ENCODE measurements at regions not wholly inside any gene's neighbourhood (a gene's known extent, or its start where the extent isn't known, plus 50 kb on each side); places are given as distances from the start of the nearest gene placed in this dataset.
"Not testable (repeated sequence)": the region's sequence is repeated elsewhere in the genome, so short reads cannot be mapped to it uniquely, and the experiment has no call there.

DNA sequence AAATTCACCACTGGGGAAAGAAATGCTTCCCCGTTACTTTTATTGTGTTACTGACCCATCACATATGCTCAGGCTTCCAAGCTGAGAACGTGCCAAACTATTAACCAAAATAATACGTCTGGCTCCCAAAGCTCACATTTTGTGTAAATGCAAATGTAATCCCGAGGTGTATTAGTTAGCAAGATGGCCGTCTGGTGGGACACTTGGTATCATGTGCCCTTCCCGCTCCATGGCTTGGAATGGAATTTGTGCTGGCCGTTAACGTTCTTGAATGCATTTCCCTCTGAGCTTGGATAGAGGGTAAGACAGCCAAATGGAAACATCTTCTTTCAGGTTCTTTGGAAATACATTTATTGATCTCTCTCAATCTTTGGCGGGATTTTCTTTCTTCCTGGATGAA is 105.0 kb downstream of the MFAP3L start (continued):
- no peak for TF ChIP-seq NANOG (IDR thresholded peaks at IDR 0.05; ENCODE audit: insufficient read depth, low read depth, low read length, poor library complexity, severe bottlenecking)
- TF ChIP-seq, protein P1, sequence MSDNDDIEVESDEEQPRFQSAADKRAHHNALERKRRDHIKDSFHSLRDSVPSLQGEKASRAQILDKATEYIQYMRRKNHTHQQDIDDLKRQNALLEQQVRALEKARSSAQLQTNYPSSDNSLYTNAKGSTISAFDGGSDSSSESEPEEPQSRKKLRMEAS (IDR thresholded peaks at IDR 0.05): peak; percentile 60
- peak; percentile 54; the same call in 1 of the 2 replicates for TF ChIP-seq YY1 (IDR thresholded peaks at IDR 0.05; ENCODE audit: low read depth, low read length)
- TF ChIP-seq BCL11A (IDR thresholded peaks at IDR 0.05; ENCODE audit: low read depth in 2 of 2, low read length in 2 of 2): no peak
- TF ChIP-seq EZH2 (IDR thresholded peaks at IDR 0.05; ENCODE audit: low read depth, low read length, severe bottlenecking): no peak
- TF ChIP-seq CTBP2 (IDR thresholded peaks at IDR 0.05; ENCODE audit: borderline replicate concordance, insufficient read depth, insufficient read length, low read length): no peak
- no peak for TF ChIP-seq SIN3A (conservative IDR thresholded peaks at IDR 0.05 in 1 of 2, IDR thresholded peaks at IDR 0.05 in 1 of 2; ENCODE audit: low read depth in 1 of 2, low read length in 2 of 2)
- TF ChIP-seq ZNF274 (IDR thresholded peaks at IDR 0.05; ENCODE audit: borderline replicate concordance, extremely low read depth, low read length): no peak

DNA sequence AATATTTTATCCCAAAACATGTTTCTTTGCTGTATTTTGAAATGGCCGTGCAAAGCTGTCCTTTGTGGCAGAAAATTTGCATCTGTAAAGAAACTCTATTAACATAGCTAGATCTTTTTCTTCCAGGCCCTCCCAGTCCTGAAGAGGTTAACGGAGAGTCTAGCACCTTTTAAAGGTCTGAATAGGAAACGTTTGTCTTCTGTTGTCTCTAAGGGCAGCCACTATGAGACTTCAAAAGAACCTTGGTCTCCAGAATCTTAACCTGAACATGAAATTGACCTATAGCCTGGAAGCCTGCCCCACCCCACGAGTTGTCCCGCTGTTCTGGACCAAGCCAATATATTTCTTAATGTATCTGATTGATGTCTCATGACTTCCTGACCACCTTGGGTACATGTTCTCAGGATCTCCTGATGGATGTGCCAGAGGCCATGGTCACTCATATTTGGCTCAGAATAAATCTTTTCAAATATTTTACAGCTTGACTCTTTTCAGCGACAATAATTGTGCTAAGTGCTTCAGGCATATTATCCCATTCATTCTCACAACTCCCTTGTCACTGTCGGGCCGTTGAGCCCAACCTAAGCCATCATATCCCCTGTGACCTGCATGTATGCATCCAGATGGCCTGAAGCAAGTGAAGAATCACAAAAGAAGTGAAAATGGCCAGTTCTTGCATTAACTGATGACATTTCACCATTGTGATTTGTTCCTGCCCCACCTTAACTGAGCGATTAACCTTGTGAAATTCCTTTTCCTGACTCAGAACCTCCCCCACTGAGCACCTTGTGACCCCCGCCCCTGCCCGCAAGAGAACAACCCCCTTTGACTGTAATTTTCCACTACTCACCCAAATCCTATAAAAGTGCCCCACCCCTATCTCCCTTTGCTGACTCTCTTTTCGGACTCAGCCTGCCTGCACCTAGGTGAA is 106.7 kb downstream of the MFAP3L start:
- peak overlapping the region; percentile 94; the same call in 1 of the 2 replicates for H2BK20ac ChIP-seq (ENCODE audit: low read length)
- not testable (repeated sequence) for H4K20me1 ChIP-seq (replicated peaks in 1 of 2; ENCODE audit: control insufficient read depth in 1 of 2, insufficient read depth in 2 of 2, low read length in 2 of 2); H3K36me3 ChIP-seq (ENCODE audit: control insufficient read depth in 2 of 4, insufficient read depth in 4 of 4, low read length in 3 of 4); H4K5ac ChIP-seq (ENCODE audit: insufficient read length, low read depth, low read length); H2BK15ac ChIP-seq (ENCODE audit: low read length); H3K23ac ChIP-seq (ENCODE audit: insufficient read length); H3K23me2 ChIP-seq (ENCODE audit: low read depth, low read length); H3K27me3 ChIP-seq (replicated peaks in 1 of 4; ENCODE audit: control insufficient read depth in 3 of 4, extremely low read depth in 1 of 4, insufficient read depth in 3 of 4, low read length in 3 of 4); H4K8ac ChIP-seq (ENCODE audit: extremely low read depth, insufficient read depth, low read length); H3K79me1 ChIP-seq (ENCODE audit: low read depth, low read length); H3K79me2 ChIP-seq (ENCODE audit: control insufficient read depth in 1 of 2, insufficient read depth in 2 of 2, low read length in 2 of 2); H3K9ac ChIP-seq (replicated peaks in 1 of 4; ENCODE audit: extremely low read depth in 1 of 4, low read depth in 3 of 4, low read length in 3 of 4); FAIRE-seq; H2AFZ ChIP-seq (ENCODE audit: low read length); H3K9me3 ChIP-seq (ENCODE audit: insufficient read depth in 2 of 2, low read depth in 1 of 2, low read length in 1 of 2); H2BK12ac ChIP-seq (ENCODE audit: low read depth, low read length); H3K14ac ChIP-seq (ENCODE audit: insufficient read length); H3K4me1 ChIP-seq (replicated peaks in 1 of 4; ENCODE audit: control insufficient read depth in 3 of 4, insufficient read depth in 4 of 4, low read length in 3 of 4)
- H3K4ac ChIP-seq (replicated peaks; ENCODE audit: insufficient read length, low read depth, low read length): peak overlapping the region; percentile 84
- WGBS, 2 experiments (ENCODE audit: extremely low coverage in 1 of 2, insufficient coverage in 1 of 2, insufficient read length in 1 of 2, insufficient replicate concordance in 2 of 2, low coverage in 1 of 2, low lambda C conversion rate in 2 of 2, missing lambda C conversion rate in 1 of 2): 61% methylated on average over 11 of the region's 12 CpGs; no CpG with 5 or more reads in 1 of the 2 experiments
- H3K18ac ChIP-seq (ENCODE audit: extremely low read depth, low read length): peak overlapping the region; percentile 64; the same call in 1 of the 2 replicates
- ChIA-PET POLR2A (ENCODE audit: partially characterized antibody) (interaction anchor here (0.6 to 1.3 kb wide), 2 partner anchors 16 to 120 kb away, joined by 3 to 4 read pairs; no protein-coding TSS in a partner anchor), CTCF (ENCODE audit: partially characterized antibody) (interaction anchor here (1.3 kb wide), 1 partner anchor 21 kb away, joined by 4 read pairs; no protein-coding TSS in a partner anchor)
- H3K27ac ChIP-seq (ENCODE audit: low read depth, low read length): peak overlapping the region; percentile 42; the same call in 1 of the 2 replicates
- DNase-seq (ENCODE audit: low read depth in 1 of 2, low spot score in 2 of 2): peak in 1 of 2 experiments; percentile 52
- H3K4me3 ChIP-seq (ENCODE audit: extremely low read depth in 1 of 4, insufficient read depth in 2 of 4, low read depth in 3 of 4, low read length in 4 of 4): peak overlapping the region in 1 of 4 experiments; percentile 27; a peak in 1 of 8 replicates
- peak overlapping the region; percentile 94 for H2BK120ac ChIP-seq (replicated peaks; ENCODE audit: low read depth, low read length)
- peak overlapping the region; percentile 24 to 61; a peak in 3 of 4 replicates for H3K4me2 ChIP-seq (ENCODE audit: insufficient read depth in 1 of 2, low read depth in 2 of 2, low read length in 2 of 2)
- peak overlapping the region; percentile 62 for H3K56ac ChIP-seq (replicated peaks; ENCODE audit: insufficient read length, low read depth, low read length)
- peak overlapping the region; percentile 45 for H4K91ac ChIP-seq (replicated peaks; ENCODE audit: insufficient read length, low read length)
- H2AK5ac ChIP-seq (ENCODE audit: low read depth, low read length): peak overlapping the region; percentile 82; the same call in 1 of the 2 replicates
- H2BK5ac ChIP-seq (ENCODE audit: low read depth, low read length): peak overlapping the region; percentile 89; the same call in 1 of the 2 replicates

Data from H1 (cell line).